Central memory CD8-positive, alpha-beta T cell (primary cell): ENCODE measurements at regions not wholly inside any gene's neighbourhood (a gene's known extent, or its start where the extent isn't known, plus 50 kb on each side); places are given as distances from the start of the nearest gene placed in this dataset.

Experiments
- ATAC-seq: fragments of 150-1000 bp; cut with Tn5 transposase; replicated peaks from 2 replicates; pipeline ENCODE4 v1.10.0; 2022; ENCODE audit warnings: mild to moderate bottlenecking, moderate FRiP score, moderate number of reproducible peaks; ENCODE audit not compliant: poor library complexity, severe bottlenecking; ENCODE audit errors: extremely low read depth
- DNase-seq, 2 donors: peaks; one replicate each; pipeline ENCODE4 v3.0.0; 2021; ENCODE audit warnings: low spot score in 2 of 2
- H3K27ac Mint-ChIP-seq: one replicate; pipeline ENCODE4 v1.8.0; 2022; ENCODE audit warnings: low read depth, mild to moderate bottlenecking, moderate library complexity, mixed read lengths
- H3K27me3 Mint-ChIP-seq: one replicate; pipeline ENCODE4 v1.8.0; 2022; ENCODE audit warnings: mixed read lengths
- H3K36me3 Mint-ChIP-seq: one replicate; pipeline ENCODE4 v1.8.0; 2022; ENCODE audit warnings: mild to moderate bottlenecking, moderate library complexity, mixed read lengths; ENCODE audit not compliant: insufficient read depth
- H3K4me1 Mint-ChIP-seq: one replicate; pipeline ENCODE4 v1.8.0; 2022; ENCODE audit warnings: mixed read lengths
- H3K4me3 Mint-ChIP-seq: one replicate; pipeline ENCODE4 v1.8.0; 2022; ENCODE audit warnings: mild to moderate bottlenecking, moderate library complexity, mixed read lengths
- H3K9me3 Mint-ChIP-seq: one replicate; pipeline ENCODE4 v1.8.0; 2022; ENCODE audit warnings: mixed read lengths

- no peaks in the 10 kb centered on the region for H3K27me3 Mint-ChIP-seq
- peaks cover 10% of the 10 kb centered on the region for H3K9me3 Mint-ChIP-seq
- no peak overlapping the region for H3K27ac Mint-ChIP-seq
- H3K4me3 Mint-ChIP-seq = no peak overlapping the region
- DNase-seq (no peak), ATAC-seq (no peak)
- no peaks in the 10 kb centered on the region for H3K36me3 Mint-ChIP-seq
- H3K4me1 Mint-ChIP-seq = no peaks in the 10 kb centered on the region
These were observed 210.1 kb upstream of the PPP1R3A start for GRCh38 chr7:114128880-114129279.

DNA sequence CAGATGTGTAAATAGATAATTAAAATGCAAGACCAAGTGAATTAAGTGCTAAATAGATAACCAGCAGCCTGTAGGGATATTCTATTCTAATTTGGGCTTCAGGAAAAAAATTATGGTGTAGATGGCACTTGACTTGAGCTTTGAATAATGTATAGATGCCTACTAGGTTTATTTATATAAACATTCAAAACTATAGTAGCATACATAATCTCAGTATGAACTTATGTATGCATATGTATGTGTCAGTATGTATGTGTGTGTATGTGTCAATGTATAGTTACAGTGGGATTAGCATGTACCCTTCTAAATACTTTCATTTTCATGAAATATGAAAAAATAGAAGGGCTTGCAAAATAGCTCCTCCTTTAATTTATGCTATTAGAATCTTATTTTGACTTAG is 207.3 kb upstream of the PPP1R3A start:
- Mint-ChIP-seq H3K27me3 (no peaks in the 10 kb centered on the region), H3K27ac (no peak overlapping the region), H3K4me1 (no peaks in the 10 kb centered on the region), H3K9me3 (peaks cover 6% of the 10 kb centered on the region), H3K36me3 (no peaks in the 10 kb centered on the region), H3K4me3 (no peak overlapping the region)
- no peak for ATAC-seq
- DNase-seq = no peak

GRCh38 chr7:114112806-114113205 is 194.0 kb upstream of the PPP1R3A start:
- H3K36me3 Mint-ChIP-seq = no peaks in the 10 kb centered on the region
- no peak for DNase-seq
- no peak overlapping the region for H3K27ac Mint-ChIP-seq
- ATAC-seq = no peak
- H3K27me3 Mint-ChIP-seq = no peaks in the 10 kb centered on the region
- H3K4me3 Mint-ChIP-seq = no peak overlapping the region
- H3K9me3 Mint-ChIP-seq = no peaks in the 10 kb centered on the region
- H3K4me1 Mint-ChIP-seq = no peaks in the 10 kb centered on the region

- Mint-ChIP-seq H3K27me3 (no peaks in the 10 kb centered on the region), H3K4me1 (no peaks in the 10 kb centered on the region), H3K9me3 (no peaks in the 10 kb centered on the region), H3K27ac (no peak overlapping the region), H3K36me3 (peaks cover 2% of the 10 kb centered on the region), H3K4me3 (no peak overlapping the region)
- ATAC-seq (no peak), DNase-seq (no peak)
These were observed 191.9 kb upstream of the PPP1R3A start for GRCh38 chr7:114110666-114111065.

GRCh38 chr7:114109721-114110120 is 190.9 kb upstream of the PPP1R3A start:
- ATAC-seq (no peak), DNase-seq (no peak)
- Mint-ChIP-seq H3K27me3 (no peaks in the 10 kb centered on the region), H3K9me3 (no peaks in the 10 kb centered on the region), H3K4me1 (no peaks in the 10 kb centered on the region), H3K4me3 (no peak overlapping the region), H3K36me3 (peaks cover 2% of the 10 kb centered on the region), H3K27ac (no peak overlapping the region)

DNA sequence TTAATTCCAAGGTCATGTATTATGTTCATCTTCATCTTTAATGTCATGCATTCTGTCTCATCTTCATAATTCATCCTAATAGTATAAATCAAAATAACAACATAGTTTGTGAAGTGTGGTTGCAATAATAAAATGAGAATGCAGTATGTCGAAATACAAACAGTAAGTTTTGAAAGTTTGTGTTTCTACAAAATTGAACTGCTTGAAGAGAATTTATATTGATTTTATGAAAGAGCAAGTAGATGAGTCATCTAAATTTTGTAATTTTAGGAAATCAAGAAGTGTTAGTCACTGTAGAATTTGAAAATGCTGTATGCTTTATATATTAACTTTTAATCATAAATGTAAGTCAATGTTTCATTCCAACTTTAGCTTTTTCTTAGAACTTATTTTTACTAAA is 190.5 kb upstream of the PPP1R3A start:
- H3K27me3 Mint-ChIP-seq = no peaks in the 10 kb centered on the region
- H3K4me1 Mint-ChIP-seq = no peaks in the 10 kb centered on the region
- ATAC-seq (no peak), DNase-seq (no peak)
- no peak overlapping the region for H3K27ac Mint-ChIP-seq
- peaks cover 2% of the 10 kb centered on the region for H3K36me3 Mint-ChIP-seq
- H3K4me3 Mint-ChIP-seq = no peak overlapping the region
- no peaks in the 10 kb centered on the region for H3K9me3 Mint-ChIP-seq

- Mint-ChIP-seq H3K4me1 (no peaks in the 10 kb centered on the region), H3K27me3 (no peaks in the 10 kb centered on the region), H3K27ac (no peak overlapping the region), H3K9me3 (no peaks in the 10 kb centered on the region), H3K36me3 (peaks cover 2% of the 10 kb centered on the region), H3K4me3 (no peak overlapping the region)
- ATAC-seq (no peak), DNase-seq (no peak)
These were observed 189.7 kb upstream of the PPP1R3A start for GRCh38 chr7:114108510-114108909.

- peaks cover 2% of the 10 kb centered on the region for H3K36me3 Mint-ChIP-seq
- no peak overlapping the region for H3K27ac Mint-ChIP-seq
- no peaks in the 10 kb centered on the region for H3K4me1 Mint-ChIP-seq
- no peak overlapping the region for H3K4me3 Mint-ChIP-seq
- no peaks in the 10 kb centered on the region for H3K9me3 Mint-ChIP-seq
- DNase-seq (no peak), ATAC-seq (no peak)
- peaks cover 7% of the 10 kb centered on the region for H3K27me3 Mint-ChIP-seq
These were observed 188.7 kb upstream of the PPP1R3A start for GRCh38 chr7:114107522-114107921.

DNA sequence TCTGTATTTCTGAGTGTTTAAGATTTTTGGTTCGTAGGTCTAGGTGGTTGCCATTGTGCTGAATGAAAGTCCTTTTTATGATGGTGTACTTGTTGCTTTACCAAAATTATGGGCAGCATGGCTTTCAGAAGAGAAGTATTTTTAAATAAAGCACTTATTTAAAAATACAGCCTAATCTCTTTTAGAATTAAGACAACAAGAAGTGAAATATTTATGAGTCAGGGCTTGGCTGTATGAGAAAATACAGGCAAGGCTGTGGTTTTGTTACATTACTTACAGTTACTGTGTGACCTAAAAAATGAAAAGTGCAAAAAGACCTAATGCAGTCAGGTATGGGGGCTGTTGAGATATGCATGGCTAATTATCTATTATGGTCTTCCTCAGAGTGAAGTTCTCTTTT is 185.2 kb upstream of the PPP1R3A start:
- ATAC-seq = no peak
- DNase-seq = no peak
- H3K27ac Mint-ChIP-seq = no peak overlapping the region
- H3K4me1 Mint-ChIP-seq = no peaks in the 10 kb centered on the region
- no peak overlapping the region for H3K4me3 Mint-ChIP-seq
- H3K36me3 Mint-ChIP-seq = peaks cover 2% of the 10 kb centered on the region
- no peaks in the 10 kb centered on the region for H3K9me3 Mint-ChIP-seq
- H3K27me3 Mint-ChIP-seq = peaks cover 10% of the 10 kb centered on the region

GRCh38 chr7:114102996-114103395 is 184.2 kb upstream of the PPP1R3A start:
- H3K36me3 Mint-ChIP-seq = peaks cover 2% of the 10 kb centered on the region

DNA sequence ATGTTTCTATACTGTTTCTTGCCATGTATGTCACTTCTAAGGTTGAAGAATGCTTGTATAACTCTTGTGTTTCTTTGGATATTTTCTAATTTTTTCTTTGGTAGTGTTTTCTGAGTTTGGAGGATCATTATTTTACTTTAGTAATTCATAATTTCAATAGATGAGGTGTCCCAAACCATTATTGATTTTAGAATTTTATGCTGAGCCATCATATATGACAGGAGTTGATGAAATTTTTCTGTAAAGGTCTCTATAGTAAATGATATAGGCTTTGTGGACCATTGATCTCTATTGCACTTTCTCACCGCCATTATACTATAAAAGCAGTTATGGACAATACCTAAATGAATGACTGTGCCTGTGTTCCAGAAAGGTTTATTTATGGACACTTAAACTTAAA is 183.3 kb upstream of the PPP1R3A start:
- H3K36me3 Mint-ChIP-seq = peaks cover 2% of the 10 kb centered on the region
- no peak overlapping the region for H3K27ac Mint-ChIP-seq
- no peaks in the 10 kb centered on the region for H3K9me3 Mint-ChIP-seq
- peaks cover 10% of the 10 kb centered on the region for H3K27me3 Mint-ChIP-seq
- no peaks in the 10 kb centered on the region for H3K4me1 Mint-ChIP-seq
- H3K4me3 Mint-ChIP-seq = no peak overlapping the region
- DNase-seq (no peak), ATAC-seq (no peak)

More at GRCh38 chr7:114102996-114103395, 184.2 kb upstream of the PPP1R3A start:
- no peak overlapping the region for H3K27ac Mint-ChIP-seq
- no peaks in the 10 kb centered on the region for H3K9me3 Mint-ChIP-seq
- H3K4me1 Mint-ChIP-seq = no peaks in the 10 kb centered on the region
- H3K27me3 Mint-ChIP-seq = peaks cover 10% of the 10 kb centered on the region
- ATAC-seq = no peak
- no peak for DNase-seq
- H3K4me3 Mint-ChIP-seq = no peak overlapping the region

DNA sequence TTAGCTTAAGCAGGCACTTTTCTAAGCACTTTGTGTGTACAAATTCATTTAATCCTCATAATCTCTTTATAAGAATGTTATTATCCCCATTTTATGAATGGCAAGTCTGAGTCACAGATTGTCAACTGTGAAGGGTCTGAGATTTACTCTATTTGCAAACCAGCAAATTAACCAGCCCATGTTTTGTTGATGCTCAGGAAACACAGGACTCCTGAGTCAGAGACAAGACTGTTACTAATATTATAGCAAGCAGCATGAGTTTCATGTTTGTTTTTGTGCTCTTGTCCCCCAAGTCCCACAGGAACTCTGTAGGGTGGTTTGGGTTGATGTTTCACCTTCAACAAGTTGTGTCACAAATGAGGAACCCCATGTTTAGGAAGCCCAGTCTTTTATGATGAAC is 182.0 kb upstream of the PPP1R3A start:
- Mint-ChIP-seq H3K36me3 (no peaks in the 10 kb centered on the region), H3K9me3 (no peaks in the 10 kb centered on the region), H3K27ac (no peak overlapping the region), H3K4me3 (no peak overlapping the region), H3K27me3 (peaks cover 10% of the 10 kb centered on the region), H3K4me1 (no peaks in the 10 kb centered on the region)
- DNase-seq (no peak), ATAC-seq (no peak)

GRCh38 chr7:114099337-114099736 is 180.5 kb upstream of the PPP1R3A start:
- Mint-ChIP-seq H3K4me1 (no peaks in the 10 kb centered on the region), H3K27me3 (peaks cover 19% of the 10 kb centered on the region)

DNA sequence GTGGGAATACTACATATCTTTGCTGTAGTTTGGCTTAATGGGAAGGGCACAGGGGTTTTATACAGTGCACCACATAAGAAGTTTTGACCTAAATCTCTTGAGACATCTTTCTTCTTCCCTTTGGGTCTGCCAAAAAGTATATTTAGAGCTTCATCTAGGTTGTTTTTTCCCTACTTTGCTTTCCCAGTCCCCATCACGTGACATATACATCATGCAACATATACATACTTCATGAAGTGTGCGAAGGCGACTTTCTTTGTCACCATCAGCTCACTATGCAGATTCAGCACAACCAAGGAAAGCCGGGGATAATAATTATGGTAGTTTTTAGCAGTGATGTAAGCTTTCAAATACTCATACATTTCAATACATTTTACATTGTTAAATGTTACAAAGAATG is 177.1 kb upstream of the PPP1R3A start:
- Mint-ChIP-seq H3K9me3 (no peaks in the 10 kb centered on the region), H3K4me1 (no peaks in the 10 kb centered on the region)

More at GRCh38 chr7:114099337-114099736, 180.5 kb upstream of the PPP1R3A start:
- Mint-ChIP-seq H3K36me3 (no peaks in the 10 kb centered on the region), H3K27ac (no peak overlapping the region), H3K9me3 (no peaks in the 10 kb centered on the region), H3K4me3 (no peak overlapping the region)
- DNase-seq (no peak), ATAC-seq (no peak)

More for the DNA sequence above, 177.1 kb upstream of the PPP1R3A start:
- Mint-ChIP-seq H3K36me3 (no peaks in the 10 kb centered on the region), H3K27ac (no peak overlapping the region), H3K27me3 (peaks cover 22% of the 10 kb centered on the region), H3K4me3 (no peak overlapping the region)
- no peak for ATAC-seq
- DNase-seq = no peak
